Coronary artery (tissue), 2 donors: ENCODE measurements at regions not wholly inside any gene's neighbourhood (a gene's known extent, or its start where the extent isn't known, plus 50 kb on each side); places are given as distances from the start of the nearest gene placed in this dataset.

ENCODE experiments used
- DNase-seq: peaks from one replicate; pipeline ENCODE4 v3.0.0-alpha.2; 2017; ENCODE audit warnings: low spot score
- H3K27ac ChIP-seq, 2 donors: fragments of 200-600 bp; sonication (generic); one replicate each; pipeline ENCODE4 v1.5.1; 2016 to 2019
- H3K4me3 ChIP-seq: fragments of 200-600 bp; sonication (generic); 2 replicates; pipeline ENCODE4 v1.5.1; 2016; ENCODE audit warnings: mild to moderate bottlenecking, moderate library complexity
- TF ChIP-seq, protein P1 (sequence below): fragments of 200-600 bp; sonication (generic); IDR thresholded peaks from one replicate; pipeline ENCODE4 v1.5.1; 2019; ENCODE audit warnings: antibody characterized with exemption

GRCh38 chr9:126055381-126055985, 271.1 kb upstream of the MVB12B start:
- Histone ChIP-seq H3K4me3 (no peak overlapping the region), H3K27ac (no peak overlapping the region)
- TF ChIP-seq, protein P1, sequence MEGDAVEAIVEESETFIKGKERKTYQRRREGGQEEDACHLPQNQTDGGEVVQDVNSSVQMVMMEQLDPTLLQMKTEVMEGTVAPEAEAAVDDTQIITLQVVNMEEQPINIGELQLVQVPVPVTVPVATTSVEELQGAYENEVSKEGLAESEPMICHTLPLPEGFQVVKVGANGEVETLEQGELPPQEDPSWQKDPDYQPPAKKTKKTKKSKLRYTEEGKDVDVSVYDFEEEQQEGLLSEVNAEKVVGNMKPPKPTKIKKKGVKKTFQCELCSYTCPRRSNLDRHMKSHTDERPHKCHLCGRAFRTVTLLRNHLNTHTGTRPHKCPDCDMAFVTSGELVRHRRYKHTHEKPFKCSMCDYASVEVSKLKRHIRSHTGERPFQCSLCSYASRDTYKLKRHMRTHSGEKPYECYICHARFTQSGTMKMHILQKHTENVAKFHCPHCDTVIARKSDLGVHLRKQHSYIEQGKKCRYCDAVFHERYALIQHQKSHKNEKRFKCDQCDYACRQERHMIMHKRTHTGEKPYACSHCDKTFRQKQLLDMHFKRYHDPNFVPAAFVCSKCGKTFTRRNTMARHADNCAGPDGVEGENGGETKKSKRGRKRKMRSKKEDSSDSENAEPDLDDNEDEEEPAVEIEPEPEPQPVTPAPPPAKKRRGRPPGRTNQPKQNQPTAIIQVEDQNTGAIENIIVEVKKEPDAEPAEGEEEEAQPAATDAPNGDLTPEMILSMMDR: no peak
- DNase-seq: no peak

GRCh38 chr9:126056312-126057021, 270.2 kb upstream of the MVB12B start:
- TF ChIP-seq, protein P1: no peak
- DNase-seq: no peak
- Histone ChIP-seq H3K4me3 (no peak overlapping the region), H3K27ac (no peak overlapping the region)

GRCh38 chr9:126057121-126057825, 269.4 kb upstream of the MVB12B start:
- Histone ChIP-seq H3K27ac (no peak overlapping the region), H3K4me3 (no peak overlapping the region)
- DNase-seq: no peak
- TF ChIP-seq, protein P1: no peak

DNA sequence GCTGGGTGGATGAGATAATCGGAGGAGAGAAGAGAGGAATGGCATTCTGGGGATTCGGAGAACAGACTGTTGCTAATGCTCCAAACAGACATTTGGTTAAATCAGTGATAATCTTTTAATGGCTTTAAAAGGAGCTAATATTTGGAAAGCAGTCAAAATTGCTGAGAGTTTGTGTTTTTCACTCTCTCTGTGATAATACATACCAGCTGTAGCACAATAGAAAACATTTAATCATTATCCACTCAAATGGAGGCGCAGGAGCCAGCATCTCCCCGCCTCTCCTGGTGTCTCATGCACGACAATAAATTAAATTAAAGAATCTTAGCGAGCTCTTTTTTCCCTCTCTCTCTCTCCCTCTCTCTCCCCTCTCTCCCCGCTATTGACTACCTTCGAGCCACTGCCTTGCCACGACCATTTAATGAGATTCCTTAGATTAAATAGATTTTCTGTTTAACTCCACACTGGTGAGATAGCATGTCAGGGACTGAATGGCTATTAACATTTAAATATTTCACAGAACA, 268.6 kb upstream of the MVB12B start:
- TF ChIP-seq, protein P1: no peak
- no peak for DNase-seq
- no peak overlapping the region for H3K27ac ChIP-seq
- no peak overlapping the region for H3K4me3 ChIP-seq

- TF ChIP-seq, protein P1: no peak
- H3K27ac ChIP-seq: no peak overlapping the region
- no peak overlapping the region for H3K4me3 ChIP-seq
- DNase-seq: no peak
Measured at GRCh38 chr9:126058591-126058990, 268.0 kb upstream of the MVB12B start.

DNA sequence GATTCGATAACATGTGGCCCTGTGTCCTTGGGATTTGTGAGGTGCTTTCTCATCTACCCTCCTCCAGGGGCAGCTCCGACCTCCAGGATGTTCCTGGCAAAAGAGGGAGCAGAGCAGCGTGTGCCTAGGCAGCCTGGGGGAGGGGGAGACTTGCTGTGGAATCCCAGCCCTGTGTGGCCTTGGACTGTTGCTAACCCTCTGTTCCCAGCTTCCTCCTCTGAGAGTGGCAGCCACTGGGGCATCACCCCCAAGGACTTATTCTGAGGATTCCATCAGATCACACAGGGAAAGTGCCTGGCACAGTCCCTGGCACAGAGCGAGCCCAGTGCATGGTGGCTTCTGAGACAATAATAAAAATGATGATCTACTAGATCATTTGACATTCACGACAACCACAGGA, 265.1 kb upstream of the MVB12B start:
- TF ChIP-seq, protein P1: no peak
- no peak overlapping the region for H3K4me3 ChIP-seq
- H3K27ac ChIP-seq: no peak overlapping the region
- DNase-seq: no peak
